Activated naive CD4-positive, alpha-beta T cell treated with anti-CD3 and anti-CD28 coated beads, Interleukin-2, amount 10 ng/mL, durations not matched to agents 7 days and 5 days (primary cell): ENCODE measurements at regions not wholly inside any gene's neighbourhood (a gene's known extent, or its start where the extent isn't known, plus 50 kb on each side); places are given as distances from the start of the nearest gene placed in this dataset.

ENCODE experiments used
- CTCF ChIA-PET: fragments of 350-600 bp; sonication (Branson Sonifier 250); formaldehyde crosslinking; loops from one replicate; lab custom pipeline; 2021; ENCODE audit warnings: antibody characterized with exemption; lab: Charles Lee
- DNase-seq: peaks from one replicate; pipeline ENCODE4 v3.0.0-alpha.2; 2020
- H3K27ac Mint-ChIP-seq: one replicate; pipeline ENCODE4 v1.8.0; 2021; ENCODE audit warnings: mild to moderate bottlenecking, moderate library complexity, mixed read lengths
- H3K27me3 Mint-ChIP-seq: one replicate; pipeline ENCODE4 v1.8.0; 2021; ENCODE audit warnings: mild to moderate bottlenecking, mixed read lengths
- H3K36me3 Mint-ChIP-seq: one replicate; pipeline ENCODE4 v1.8.0; 2021; ENCODE audit warnings: mixed read lengths
- H3K4me1 Mint-ChIP-seq: one replicate; pipeline ENCODE4 v1.8.0; 2021; ENCODE audit warnings: mixed read lengths
- H3K4me3 Mint-ChIP-seq: one replicate; pipeline ENCODE4 v1.8.0; 2021; ENCODE audit warnings: mild to moderate bottlenecking, moderate library complexity, mixed read lengths
- H3K9me3 Mint-ChIP-seq: one replicate; pipeline ENCODE4 v1.8.0; 2021; ENCODE audit warnings: mixed read lengths

DNA sequence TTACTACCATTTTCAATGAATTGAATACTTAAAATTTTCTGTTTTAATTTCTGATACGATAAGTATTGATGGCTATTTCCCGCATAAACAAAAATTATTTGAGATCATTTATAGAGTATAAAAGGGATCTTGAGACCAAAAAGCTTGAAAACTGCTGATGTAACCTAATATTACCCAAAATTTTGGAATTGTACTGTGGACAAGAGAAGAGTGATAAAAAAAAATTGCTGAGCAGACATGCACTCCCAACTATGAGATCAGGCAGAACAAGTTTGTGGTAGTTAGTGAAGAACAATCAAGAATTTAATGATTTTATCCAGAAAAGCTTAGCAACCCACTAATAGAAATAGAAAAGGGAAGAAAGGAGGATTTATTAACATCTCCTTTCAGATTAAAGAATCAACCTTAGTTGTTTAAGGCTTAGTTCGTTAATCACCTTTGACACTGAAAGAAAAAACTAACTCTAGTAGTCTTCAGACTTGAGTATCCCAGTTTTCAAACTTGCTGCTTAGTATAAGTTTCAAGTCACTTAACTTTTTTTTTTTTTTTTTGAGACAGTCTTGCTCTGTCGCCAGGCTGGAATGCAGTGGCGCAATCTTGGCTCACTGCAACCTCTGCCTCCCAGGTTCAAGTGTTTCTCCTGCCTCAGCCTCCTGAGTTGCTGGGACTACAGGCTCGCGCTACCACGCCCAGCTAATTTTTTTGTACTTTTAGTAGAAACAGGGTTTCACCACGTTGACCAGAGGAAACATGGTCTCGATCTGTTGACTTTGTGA is 50.6 kb upstream of the ZC3HAV1 start:
- Mint-ChIP-seq H3K4me3 (no peak overlapping the region), H3K4me1 (no peaks in the 10 kb centered on the region), H3K27me3 (no peaks in the 10 kb centered on the region), H3K9me3 (no peaks in the 10 kb centered on the region), H3K27ac (no peak overlapping the region), H3K36me3 (no peaks in the 10 kb centered on the region)
- DNase-seq = no peak
- CTCF ChIA-PET = no interaction called here

DNA sequence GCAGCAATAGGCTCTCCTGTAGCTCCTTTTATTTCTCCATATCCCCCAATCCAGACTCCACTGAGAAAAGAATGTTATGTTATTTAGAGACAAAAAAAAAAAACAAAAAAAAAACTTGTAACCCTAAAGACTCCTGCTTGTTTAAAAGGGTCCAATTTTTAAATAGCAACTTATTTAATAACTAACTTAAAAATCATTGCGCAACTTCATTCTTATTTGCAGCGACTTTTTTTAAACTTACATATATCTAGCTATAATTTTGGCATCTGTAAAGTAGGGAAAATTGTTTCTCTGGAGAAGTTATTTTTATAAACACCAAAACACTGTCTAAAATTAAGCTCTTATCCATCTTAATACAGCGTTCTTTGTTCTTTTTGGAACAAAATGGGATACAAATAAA is 59.0 kb upstream of the ZC3HAV1 start:
- no peaks in the 10 kb centered on the region for H3K36me3 Mint-ChIP-seq
- peaks cover 5% of the 10 kb centered on the region for H3K4me1 Mint-ChIP-seq
- DNase-seq = no peak
- no peaks in the 10 kb centered on the region for H3K9me3 Mint-ChIP-seq
- no peak overlapping the region for H3K27ac Mint-ChIP-seq
- H3K27me3 Mint-ChIP-seq = no peaks in the 10 kb centered on the region
- CTCF ChIA-PET = no interaction called here
- no peak overlapping the region for H3K4me3 Mint-ChIP-seq

DNA sequence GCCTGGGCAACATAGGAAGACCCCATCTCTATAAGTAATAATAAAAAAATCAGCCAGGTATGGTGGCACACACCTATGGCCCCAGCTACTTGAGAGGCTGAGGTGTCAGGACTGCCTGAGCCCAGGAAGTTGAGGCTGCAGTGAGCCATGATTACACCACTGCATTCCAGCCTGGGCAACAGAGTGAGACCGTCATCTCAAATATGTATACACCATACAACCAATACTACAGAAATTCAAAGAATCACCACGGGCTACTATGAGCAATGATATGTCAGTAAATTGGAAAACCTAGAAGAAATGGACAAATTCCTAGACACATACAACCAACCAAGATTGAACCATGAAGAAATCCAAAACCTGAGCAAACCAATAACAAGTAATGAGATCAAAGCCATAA is 60.3 kb upstream of the ZC3HAV1 start:
- no peak for DNase-seq
- no peaks in the 10 kb centered on the region for H3K27me3 Mint-ChIP-seq
- H3K4me1 Mint-ChIP-seq = peaks cover 5% of the 10 kb centered on the region
- no peaks in the 10 kb centered on the region for H3K9me3 Mint-ChIP-seq
- no peak overlapping the region for H3K4me3 Mint-ChIP-seq
- H3K27ac Mint-ChIP-seq = no peak overlapping the region
- CTCF ChIA-PET = no interaction called here
- no peaks in the 10 kb centered on the region for H3K36me3 Mint-ChIP-seq

DNA sequence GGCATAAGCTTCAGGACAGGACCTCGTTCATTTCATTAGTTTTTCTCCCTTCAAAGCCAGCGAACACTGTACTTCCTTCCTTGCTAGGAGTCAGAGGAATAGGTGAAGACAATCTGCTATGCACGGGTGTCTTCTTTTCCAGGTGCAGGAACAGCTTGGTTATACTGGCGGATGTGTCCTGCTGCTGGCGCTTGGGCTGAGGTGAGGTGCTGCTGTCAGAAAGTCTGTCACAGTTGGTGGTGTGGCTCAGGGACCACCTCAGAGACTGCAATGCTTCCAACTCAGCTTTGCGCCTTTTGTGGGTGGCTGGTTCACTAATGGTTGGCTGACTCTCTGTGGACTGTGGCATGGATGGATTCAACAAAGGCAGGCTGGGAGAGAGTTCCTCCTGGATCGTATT is 58.3 kb upstream of the UBN2 start:
- H3K27me3 Mint-ChIP-seq = no peaks in the 10 kb centered on the region
- H3K36me3 Mint-ChIP-seq = no peaks in the 10 kb centered on the region
- no peak for DNase-seq
- H3K4me1 Mint-ChIP-seq = peaks cover 5% of the 10 kb centered on the region
- no peak overlapping the region for H3K4me3 Mint-ChIP-seq
- H3K9me3 Mint-ChIP-seq = no peaks in the 10 kb centered on the region
- H3K27ac Mint-ChIP-seq = no peak overlapping the region
- CTCF ChIA-PET = no interaction called here

DNA sequence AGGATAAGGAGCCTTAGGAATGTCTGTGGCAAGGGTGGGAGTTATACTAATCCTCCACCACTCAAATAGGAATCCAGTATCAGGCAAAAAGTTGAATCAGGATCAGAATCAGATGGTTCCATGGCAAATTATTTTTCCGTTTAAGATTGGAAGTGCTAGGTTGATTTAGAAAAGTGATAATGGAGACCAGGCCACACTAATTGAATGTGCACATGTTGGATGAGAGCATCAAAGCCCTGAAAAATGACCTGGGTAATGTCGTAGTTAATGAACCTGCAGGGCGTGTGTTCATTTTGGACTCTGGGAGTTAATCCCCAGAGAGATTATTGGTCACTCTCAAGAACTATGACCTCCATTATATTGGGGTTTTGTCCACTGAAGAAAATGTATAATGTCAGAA is 53.3 kb upstream of the UBN2 start:
- DNase-seq = no peak
- Mint-ChIP-seq H3K4me3 (no peak overlapping the region), H3K9me3 (no peaks in the 10 kb centered on the region), H3K4me1 (no peaks in the 10 kb centered on the region), H3K36me3 (peaks cover 4% of the 10 kb centered on the region), H3K27ac (no peak overlapping the region), H3K27me3 (no peaks in the 10 kb centered on the region)
- CTCF ChIA-PET = no interaction called here

DNA sequence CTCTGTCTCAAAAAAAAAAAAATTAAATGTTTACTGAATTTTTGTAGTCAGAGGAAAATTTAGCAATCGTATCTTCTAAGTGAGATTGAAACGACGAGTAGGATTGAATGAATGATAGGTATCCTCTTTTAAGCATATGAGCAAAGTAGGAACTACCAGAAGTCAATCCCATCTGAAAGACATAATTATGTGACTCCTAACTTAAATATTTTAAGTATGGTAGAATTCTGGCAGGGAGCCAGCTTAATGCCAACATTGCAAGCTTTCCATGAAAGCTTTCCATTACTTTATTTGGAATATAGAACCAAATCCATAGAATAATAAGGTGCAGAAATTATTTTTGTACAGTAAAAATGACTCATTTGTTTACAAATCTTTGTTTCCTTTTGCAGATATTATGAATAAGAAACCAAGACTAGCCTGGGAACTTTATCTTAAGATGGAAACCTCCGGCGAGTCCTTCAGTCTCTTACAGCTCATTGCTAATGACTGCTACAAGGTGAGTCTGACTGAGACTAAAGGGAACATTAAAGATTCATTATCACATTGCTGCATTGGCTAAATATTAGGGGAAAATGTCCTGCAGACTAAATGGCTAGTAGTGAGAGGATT is 50.2 kb upstream of the UBN2 start:
- Mint-ChIP-seq H3K4me3 (no peak overlapping the region), H3K27ac (no peak overlapping the region), H3K9me3 (no peaks in the 10 kb centered on the region), H3K27me3 (no peaks in the 10 kb centered on the region), H3K36me3 (peaks cover 4% of the 10 kb centered on the region), H3K4me1 (no peaks in the 10 kb centered on the region)
- DNase-seq = no peak
- CTCF ChIA-PET = interaction anchor here (0.6 to 0.7 kb wide), 2 partner anchors 20 to 92 kb away, joined by 3 read pairs; no protein-coding TSS in a partner anchor
